Liver (tissue), 2 donors: ENCODE measurements at regions not wholly inside any gene's neighbourhood (a gene's known extent, or its start where the extent isn't known, plus 50 kb on each side); places are given as distances from the start of the nearest gene placed in this dataset.

Experiments used
- CTCF ChIP-seq: fragments of 150-350 bp; IDR thresholded peaks from 2 replicates; pipeline ENCODE4 v1.5.1; 2017; ENCODE audit warnings: improper control_type of control experiment, low read depth, low read length; ENCODE audit not compliant: missing input control
- MAX ChIP-seq: IDR thresholded peaks from 2 replicates; pipeline ENCODE4 v1.6.1; 2016; ENCODE audit warnings: antibody characterized with exemption
- YY1 ChIP-seq: IDR thresholded peaks from 2 replicates; pipeline ENCODE4 v1.6.1; 2016; ENCODE audit warnings: antibody characterized with exemption, mild to moderate bottlenecking
- donor health status: healthy.

- TF ChIP-seq YY1: no peak
- no peak for TF ChIP-seq CTCF
- TF ChIP-seq MAX: no peak
These were observed 291.5 kb upstream of the FANCL start for GRCh38 chr2:58532641-58533040.
